Erythroblast (primary cell): ENCODE measurements at regions not wholly inside any gene's neighbourhood (a gene's known extent, or its start where the extent isn't known, plus 50 kb on each side); places are given as distances from the start of the nearest gene placed in this dataset.

Experiments used
- GATA1 ChIP-seq: IDR thresholded peaks from 2 replicates; pipeline ENCODE4 v1.6.1; 2011; ENCODE audit warnings: low read depth, mild to moderate bottlenecking, control low read depth, low read length, moderate library complexity
- POLR2A ChIP-seq: IDR thresholded peaks from 2 replicates; pipeline ENCODE4 v1.6.1; 2011; ENCODE audit warnings: mild to moderate bottlenecking, low read length

GRCh38 chr15:39456582-39457330, 124.1 kb upstream of the THBS1 start:
- TF ChIP-seq POLR2A (no peak), GATA1 (no peak)
